Neural cell (in vitro differentiated cells): ENCODE measurements at regions not wholly inside any gene's neighbourhood (a gene's known extent, or its start where the extent isn't known, plus 50 kb on each side); places are given as distances from the start of the nearest gene placed in this dataset.

ENCODE experiments used
- H2AFZ ChIP-seq: fragments of 200-600, 300-800 bp; sonication (generic), shearing (Covaris generic); 2 replicates; pipeline ENCODE4 v1.6.0; 2014; ENCODE audit warnings: low read depth, mild to moderate bottlenecking, antibody characterized with exemption, low read length, moderate library complexity
- H3F3A ChIP-seq: fragments of 200-600 bp; shearing (Covaris generic); 2 replicates; pipeline ENCODE4 v1.6.1; 2016; ENCODE audit warnings: mild to moderate bottlenecking, moderate library complexity, mixed read lengths, antibody characterized with exemption, low read length; ENCODE audit not compliant: insufficient read depth, poor library complexity, severe bottlenecking
- H3K27ac ChIP-seq: fragments of 200-600, 300-800 bp; sonication (generic), shearing (Covaris generic); 2 replicates; pipeline ENCODE4 v1.5.1; 2014; ENCODE audit warnings: mild to moderate bottlenecking, low read length, moderate library complexity
- H3K27me3 ChIP-seq: fragments of 300-800, 200-600 bp; sonication (generic), shearing (Covaris generic); 2 replicates; pipeline ENCODE4 v1.6.0; 2014; ENCODE audit warnings: mild to moderate bottlenecking, low read depth, low read length, moderate library complexity; ENCODE audit not compliant: insufficient read depth
- H3K36me3 ChIP-seq: fragments of 300-800, 200-600 bp; sonication (generic), shearing (Covaris generic); 2 replicates; pipeline ENCODE4 v1.5.1; 2014; ENCODE audit warnings: mild to moderate bottlenecking, antibody characterized with exemption, low read length, moderate library complexity; ENCODE audit not compliant: insufficient read depth
- H3K4me2 ChIP-seq: fragments of 300-800, 200-600 bp; sonication (generic), shearing (Covaris generic); 2 replicates; pipeline ENCODE4 v1.6.0; 2014; ENCODE audit warnings: mild to moderate bottlenecking, low read length
- H3K4me3 ChIP-seq: fragments of 300-800, 200-600 bp; sonication (generic), shearing (Covaris generic); 2 replicates; pipeline ENCODE4 v1.5.1; 2014; ENCODE audit warnings: mild to moderate bottlenecking, low read length, moderate library complexity
- H3K79me2 ChIP-seq: fragments of 200-600 bp; shearing (Covaris generic); replicated peaks from 2 replicates; pipeline ENCODE4 v1.6.0; 2014; ENCODE audit warnings: mild to moderate bottlenecking, low read length, moderate library complexity; ENCODE audit not compliant: insufficient read depth
- H3K9ac ChIP-seq: fragments of 300-800, 200-600 bp; sonication (generic), shearing (Covaris generic); 2 replicates; pipeline ENCODE4 v1.6.1; 2016; ENCODE audit warnings: mild to moderate bottlenecking, low read length, mixed read lengths
- H3K9me2 ChIP-seq: fragments of 200-600 bp; shearing (Covaris generic); 2 replicates; pipeline ENCODE4 v1.6.1; 2016; ENCODE audit warnings: mild to moderate bottlenecking, low read length, mixed read lengths; ENCODE audit not compliant: insufficient read depth
- H3K9me3 ChIP-seq: fragments of 200-600, 300-800 bp; sonication (generic), shearing (Covaris generic); 2 replicates; pipeline ENCODE4 v1.6.1; 2016; ENCODE audit warnings: mild to moderate bottlenecking, mixed run types, low read length, moderate library complexity, mixed read lengths
- H4K20me1 ChIP-seq: fragments of 200-600 bp; shearing (Covaris generic); 2 replicates; pipeline ENCODE4 v1.6.1; 2016; ENCODE audit warnings: mild to moderate bottlenecking, mixed run types; ENCODE audit not compliant: insufficient read depth
- CTCF ChIP-seq: fragments of 450-650 bp; IDR thresholded peaks from 2 replicates; pipeline ENCODE4 v1.5.1; 2014; ENCODE audit warnings: antibody characterized with exemption, mild to moderate bottlenecking, moderate library complexity; ENCODE audit not compliant: poor library complexity, severe bottlenecking
- EP300 ChIP-seq: fragments of 450-650 bp; conservative IDR thresholded peaks from 2 replicates; pipeline ENCODE4 v1.6.1; 2014; ENCODE audit warnings: antibody characterized with exemption, mild to moderate bottlenecking, moderate library complexity; ENCODE audit not compliant: poor library complexity, severe bottlenecking
- EZH2 ChIP-seq: fragments of 200-600, 300-800 bp; shearing (Covaris generic), sonication (generic); IDR thresholded peaks from 2 replicates; pipeline ENCODE4 v1.6.1; 2014; ENCODE audit warnings: antibody characterized with exemption, low read length, borderline replicate concordance, mild to moderate bottlenecking; ENCODE audit not compliant: insufficient read depth, poor library complexity, severe bottlenecking
- MXI1 ChIP-seq: fragments of 450-650 bp; conservative IDR thresholded peaks from 2 replicates; pipeline ENCODE4 v1.6.1; 2014; ENCODE audit warnings: antibody characterized with exemption, mild to moderate bottlenecking; ENCODE audit not compliant: poor library complexity, severe bottlenecking
- POLR2AphosphoS5 ChIP-seq: IDR thresholded peaks from 2 replicates; pipeline ENCODE4 v1.6.1; 2012
- RAD21 ChIP-seq: fragments of 450-650 bp; conservative IDR thresholded peaks from 2 replicates; pipeline ENCODE4 v1.6.1; 2014; ENCODE audit warnings: antibody characterized with exemption, mild to moderate bottlenecking, moderate library complexity
- REST ChIP-seq: IDR thresholded peaks from 2 replicates; pipeline ENCODE4 v1.6.1; 2012; ENCODE audit warnings: borderline replicate concordance
- SMC3 ChIP-seq: fragments of 450-650 bp; conservative IDR thresholded peaks from 2 replicates; pipeline ENCODE4 v1.6.1; 2014; ENCODE audit warnings: antibody characterized with exemption, mild to moderate bottlenecking, moderate library complexity; ENCODE audit not compliant: poor library complexity
- TAF1 ChIP-seq: IDR thresholded peaks from 2 replicates; pipeline ENCODE4 v1.6.1; 2012; ENCODE audit warnings: low read depth

- Histone ChIP-seq H3K9me3 (no peaks in the 10 kb centered on the region), H3K27ac (no peak overlapping the region), H3F3A (no peaks in the 10 kb centered on the region), H2AFZ (no peak overlapping the region), H3K9me2 (no peaks in the 10 kb centered on the region), H3K79me2 (no peaks in the 10 kb centered on the region), H3K36me3 (no peaks in the 10 kb centered on the region), H3K4me3 (no peak overlapping the region), H4K20me1 (no peaks in the 10 kb centered on the region), H3K9ac (no peak overlapping the region), H3K27me3 (no peaks in the 10 kb centered on the region), H3K4me2 (no peak overlapping the region)
- TF ChIP-seq REST (no peak), CTCF (no peak), RAD21 (no peak), EP300 (no peak)
Observed at GRCh38 chr4:138673053-138673452, 342.5 kb upstream of the NOCT start.

GRCh38 chr4:138672393-138672976 lies 343.1 kb upstream of the NOCT start:
- H3K79me2 ChIP-seq = no peaks in the 10 kb centered on the region
- no peaks in the 10 kb centered on the region for H3K9me3 ChIP-seq
- no peaks in the 10 kb centered on the region for H3K36me3 ChIP-seq
- no peak overlapping the region for H3K4me3 ChIP-seq
- no peak overlapping the region for H3K9ac ChIP-seq
- no peaks in the 10 kb centered on the region for H3K27me3 ChIP-seq
- no peak overlapping the region for H3K27ac ChIP-seq
- no peak overlapping the region for H2AFZ ChIP-seq
- no peaks in the 10 kb centered on the region for H4K20me1 ChIP-seq
- H3K9me2 ChIP-seq = no peaks in the 10 kb centered on the region
- H3F3A ChIP-seq = no peaks in the 10 kb centered on the region
- TF ChIP-seq TAF1 = no peak
- no peak for TF ChIP-seq CTCF
- TF ChIP-seq EZH2 = no peak
- TF ChIP-seq EP300 = no peak
- no peak for TF ChIP-seq REST
- TF ChIP-seq RAD21 = no peak
- TF ChIP-seq POLR2AphosphoS5 = no peak
- no peak for TF ChIP-seq MXI1
- TF ChIP-seq SMC3 = no peak
- H3K4me2 ChIP-seq = no peak overlapping the region
